WTC11 (cell line): ENCODE measurements at regions not wholly inside any gene's neighbourhood (a gene's known extent, or its start where the extent isn't known, plus 50 kb on each side); places are given as distances from the start of the nearest gene placed in this dataset.

Experiments
- ATAC-seq: fragments of 200-7000 bp; cut with Tn5 transposase; 2 replicates; pipeline ENCODE4 v1.10.0; 2021; ENCODE audit warnings: mild to moderate bottlenecking, moderate library complexity
- CTCF ChIA-PET: fragments of 300-600 bp; sonication (Branson Sonifier 250); formaldehyde crosslinking; loops from one replicate; lab custom pipeline; 2021; ENCODE audit warnings: antibody characterized with exemption; lab: Charles Lee
- POLR2A ChIA-PET: fragments of 350-600 bp; sonication (Branson Sonifier 250); formaldehyde crosslinking; loops from one replicate; lab custom pipeline; 2021; ENCODE audit warnings: antibody characterized with exemption; lab: Charles Lee
- DNase-seq: peaks from one replicate; pipeline ENCODE4 v3.0.0; 2021; ENCODE audit warnings: low spot score
- H3K27ac Mint-ChIP-seq: 2 replicates; pipeline ENCODE4 v1.8.0; 2021; ENCODE audit warnings: mixed read lengths
- H3K27me3 Mint-ChIP-seq: 2 replicates; pipeline ENCODE4 v1.8.0; 2021; ENCODE audit warnings: low read depth, mild to moderate bottlenecking, moderate library complexity, mixed read lengths
- H3K36me3 Mint-ChIP-seq: 2 replicates; pipeline ENCODE4 v1.8.0; 2021; ENCODE audit warnings: mixed read lengths
- H3K4me1 Mint-ChIP-seq: 2 replicates; pipeline ENCODE4 v1.8.0; 2022; ENCODE audit warnings: mixed read lengths
- H3K4me3 Mint-ChIP-seq: 2 replicates; pipeline ENCODE4 v1.8.0; 2021; ENCODE audit warnings: mild to moderate bottlenecking, moderate library complexity, mixed read lengths
- H3K9me3 Mint-ChIP-seq: 2 replicates; pipeline ENCODE4 v1.8.0; 2021; ENCODE audit warnings: mixed read lengths
- AR ChIP-seq: fragments of 250-450 bp; sonication (Bioruptor Pico); IDR thresholded peaks from 2 replicates; pipeline ENCODE4 v1.9.0; 2021; ENCODE audit warnings: mild to moderate bottlenecking
- ARID4B ChIP-seq: sonication (generic); formaldehyde crosslinking; IDR thresholded peaks from 2 replicates; pipeline ENCODE4 v1.8.0; 2023; ENCODE audit warnings: missing genetic modification reagents, mild to moderate bottlenecking, borderline replicate concordance
- CREB1 ChIP-seq: sonication (generic); formaldehyde crosslinking; IDR thresholded peaks from 2 replicates; pipeline ENCODE4 v1.8.0; 2023; ENCODE audit warnings: mild to moderate bottlenecking, missing genetic modification reagents
- CREM ChIP-seq: sonication (generic); formaldehyde crosslinking; IDR thresholded peaks from 2 replicates; pipeline ENCODE4 v1.8.1; 2022; ENCODE audit warnings: mild to moderate bottlenecking, missing genetic modification reagents, moderate library complexity
- IRF2 ChIP-seq: sonication (generic); formaldehyde crosslinking; IDR thresholded peaks from 2 replicates; pipeline ENCODE4 v1.8.0; 2022; ENCODE audit warnings: low read depth, missing genetic modification reagents, borderline replicate concordance
- NR2C2 ChIP-seq: sonication (generic); formaldehyde crosslinking; IDR thresholded peaks from 2 replicates; pipeline ENCODE4 v1.8.0; 2022; ENCODE audit warnings: mild to moderate bottlenecking, missing genetic modification reagents
- PRDM15 ChIP-seq: sonication (generic); formaldehyde crosslinking; IDR thresholded peaks from 2 replicates; pipeline ENCODE4 v1.8.0; 2022; ENCODE audit warnings: missing genetic modification reagents
- PREB ChIP-seq: sonication (generic); formaldehyde crosslinking; IDR thresholded peaks from 2 replicates; pipeline ENCODE4 v1.8.1; 2022; ENCODE audit warnings: mild to moderate bottlenecking, missing genetic modification reagents, moderate library complexity, borderline replicate concordance
- RORB ChIP-seq: fragments of 250-450 bp; sonication (Bioruptor Pico); IDR thresholded peaks from 2 replicates; pipeline ENCODE4 v1.9.0; 2021; ENCODE audit warnings: mild to moderate bottlenecking
- SOX15 ChIP-seq: fragments of 250-450 bp; sonication (Bioruptor Pico); IDR thresholded peaks from 2 replicates; pipeline ENCODE4 v1.9.0; 2021; ENCODE audit warnings: mild to moderate bottlenecking
- STAT6 ChIP-seq: sonication (generic); formaldehyde crosslinking; conservative IDR thresholded peaks from 2 replicates; pipeline ENCODE4 v1.8.1; 2023; ENCODE audit warnings: mild to moderate bottlenecking, low read depth, missing genetic modification reagents, moderate library complexity
- TEAD1 ChIP-seq: sonication (generic); formaldehyde crosslinking; IDR thresholded peaks from 2 replicates; pipeline ENCODE4 v1.8.0; 2022; ENCODE audit warnings: mild to moderate bottlenecking, missing genetic modification reagents
- USF2 ChIP-seq: sonication (generic); formaldehyde crosslinking; IDR thresholded peaks from 2 replicates; pipeline ENCODE4 v1.8.1; 2023; ENCODE audit warnings: mild to moderate bottlenecking, missing genetic modification reagents, moderate library complexity
- ZNF121 ChIP-seq: sonication (generic); formaldehyde crosslinking; IDR thresholded peaks from 2 replicates; pipeline ENCODE4 v1.8.0; 2023; ENCODE audit warnings: missing genetic modification reagents
- TF ChIP-seq, protein P1 (sequence below): sonication (generic); formaldehyde crosslinking; IDR thresholded peaks from 2 replicates; pipeline ENCODE4 v1.8.1; 2022; ENCODE audit warnings: low read depth, missing genetic modification reagents, borderline replicate concordance
- TF ChIP-seq, protein P2 (sequence below): sonication (generic); formaldehyde crosslinking; IDR thresholded peaks from 2 replicates; pipeline ENCODE4 v1.8.0; 2023; ENCODE audit warnings: mild to moderate bottlenecking, missing genetic modification reagents

- TF ChIP-seq PRDM15 (CRISPR knock-in tag) (no peak), CREM (CRISPR knock-in tag) (no peak), RORB (CRISPR knock-in tag) (no peak), NR2C2 (CRISPR knock-in tag) (no peak)
- TF ChIP-seq, protein P1, sequence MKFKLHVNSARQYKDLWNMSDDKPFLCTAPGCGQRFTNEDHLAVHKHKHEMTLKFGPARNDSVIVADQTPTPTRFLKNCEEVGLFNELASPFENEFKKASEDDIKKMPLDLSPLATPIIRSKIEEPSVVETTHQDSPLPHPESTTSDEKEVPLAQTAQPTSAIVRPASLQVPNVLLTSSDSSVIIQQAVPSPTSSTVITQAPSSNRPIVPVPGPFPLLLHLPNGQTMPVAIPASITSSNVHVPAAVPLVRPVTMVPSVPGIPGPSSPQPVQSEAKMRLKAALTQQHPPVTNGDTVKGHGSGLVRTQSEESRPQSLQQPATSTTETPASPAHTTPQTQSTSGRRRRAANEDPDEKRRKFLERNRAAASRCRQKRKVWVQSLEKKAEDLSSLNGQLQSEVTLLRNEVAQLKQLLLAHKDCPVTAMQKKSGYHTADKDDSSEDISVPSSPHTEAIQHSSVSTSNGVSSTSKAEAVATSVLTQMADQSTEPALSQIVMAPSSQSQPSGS (CRISPR knock-in tag): no peak
- TF ChIP-seq, all 79 proteins: peak for 0
These were observed 95.6 kb upstream of the TMEM178A start (continued) for GRCh38 chr2:39570130-39570555.

DNA sequence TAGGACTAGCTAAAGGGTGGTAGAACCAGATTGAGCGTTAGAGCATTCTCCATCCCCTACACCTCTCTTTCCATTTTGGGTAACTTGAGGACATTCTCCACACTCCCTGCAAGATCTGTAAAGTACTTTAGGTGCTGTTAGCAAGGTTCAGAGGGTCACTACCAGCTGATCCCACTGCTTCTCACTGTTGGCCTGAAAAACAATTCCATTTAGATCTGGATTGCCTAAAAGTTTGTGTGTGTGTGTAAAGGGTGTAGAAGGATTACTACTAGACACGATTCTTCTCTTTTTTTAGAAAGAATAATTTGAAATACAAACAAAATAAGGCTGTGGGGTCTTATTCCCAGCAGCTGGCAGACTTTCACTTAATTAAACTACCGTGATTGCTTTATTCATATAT lies 95.1 kb upstream of the TMEM178A start:
- Mint-ChIP-seq H3K4me1 (peaks cover 6% of the 10 kb centered on the region), H3K4me3 (no peak overlapping the region), H3K27ac (no peak overlapping the region), H3K27me3 (no peaks in the 10 kb centered on the region), H3K36me3 (peaks cover 6% of the 10 kb centered on the region; the same call in 1 of the 2 replicates), H3K9me3 (peaks cover 6% of the 10 kb centered on the region)
- no peak for DNase-seq
- POLR2A ChIA-PET: no interaction called here
- no peak for ATAC-seq
- CTCF ChIA-PET: no interaction called here
- TF ChIP-seq, protein P2, sequence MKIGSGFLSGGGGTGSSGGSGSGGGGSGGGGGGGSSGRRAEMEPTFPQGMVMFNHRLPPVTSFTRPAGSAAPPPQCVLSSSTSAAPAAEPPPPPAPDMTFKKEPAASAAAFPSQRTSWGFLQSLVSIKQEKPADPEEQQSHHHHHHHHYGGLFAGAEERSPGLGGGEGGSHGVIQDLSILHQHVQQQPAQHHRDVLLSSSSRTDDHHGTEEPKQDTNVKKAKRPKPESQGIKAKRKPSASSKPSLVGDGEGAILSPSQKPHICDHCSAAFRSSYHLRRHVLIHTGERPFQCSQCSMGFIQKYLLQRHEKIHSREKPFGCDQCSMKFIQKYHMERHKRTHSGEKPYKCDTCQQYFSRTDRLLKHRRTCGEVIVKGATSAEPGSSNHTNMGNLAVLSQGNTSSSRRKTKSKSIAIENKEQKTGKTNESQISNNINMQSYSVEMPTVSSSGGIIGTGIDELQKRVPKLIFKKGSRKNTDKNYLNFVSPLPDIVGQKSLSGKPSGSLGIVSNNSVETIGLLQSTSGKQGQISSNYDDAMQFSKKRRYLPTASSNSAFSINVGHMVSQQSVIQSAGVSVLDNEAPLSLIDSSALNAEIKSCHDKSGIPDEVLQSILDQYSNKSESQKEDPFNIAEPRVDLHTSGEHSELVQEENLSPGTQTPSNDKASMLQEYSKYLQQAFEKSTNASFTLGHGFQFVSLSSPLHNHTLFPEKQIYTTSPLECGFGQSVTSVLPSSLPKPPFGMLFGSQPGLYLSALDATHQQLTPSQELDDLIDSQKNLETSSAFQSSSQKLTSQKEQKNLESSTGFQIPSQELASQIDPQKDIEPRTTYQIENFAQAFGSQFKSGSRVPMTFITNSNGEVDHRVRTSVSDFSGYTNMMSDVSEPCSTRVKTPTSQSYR: no peak
- TF ChIP-seq TEAD1 (no peak), STAT6 (CRISPR knock-in tag) (no peak), AR (no peak), USF2 (CRISPR knock-in tag) (no peak), CREB1 (no peak), ARID4B (CRISPR knock-in tag) (no peak), ZNF121 (CRISPR knock-in tag) (no peak), IRF2 (no peak), SOX15 (CRISPR knock-in tag) (no peak), PREB (CRISPR knock-in tag) (no peak)
